ENCODE measurements at regions not wholly inside any gene's neighbourhood (a gene's known extent, or its start where the extent isn't known, plus 50 kb on each side); places are given as distances from the start of the nearest gene placed in this dataset.

DNA sequence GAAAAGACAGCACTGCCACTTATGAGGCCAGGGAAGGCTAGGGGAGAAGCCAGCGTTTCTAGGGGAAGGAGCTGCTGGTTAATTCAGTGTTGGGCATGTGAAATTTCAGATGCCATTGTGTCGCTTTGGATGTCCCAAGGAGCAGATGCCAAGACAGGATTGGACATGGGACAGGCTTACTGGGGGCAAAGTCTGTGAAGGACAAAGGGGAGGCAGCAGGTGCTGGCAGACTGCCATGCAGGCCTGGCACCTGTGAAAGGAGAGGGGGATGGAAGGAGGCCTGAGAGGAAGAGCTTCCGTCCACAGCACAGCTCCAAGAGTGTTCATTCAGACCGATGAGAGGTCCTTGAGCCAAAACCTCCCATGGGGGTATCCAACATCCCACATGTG, 255.5 kb upstream of the RPL38 start:
- TF ChIP-seq EZH2 (optimal IDR thresholded peaks at IDR 0.05; ENCODE audit: low read depth, low read length) (no peak), EZH2phosphoT487 (IDR thresholded peaks at IDR 0.05; ENCODE audit: low read length) (no peak)
- TF ChIP-seq, protein P1, sequence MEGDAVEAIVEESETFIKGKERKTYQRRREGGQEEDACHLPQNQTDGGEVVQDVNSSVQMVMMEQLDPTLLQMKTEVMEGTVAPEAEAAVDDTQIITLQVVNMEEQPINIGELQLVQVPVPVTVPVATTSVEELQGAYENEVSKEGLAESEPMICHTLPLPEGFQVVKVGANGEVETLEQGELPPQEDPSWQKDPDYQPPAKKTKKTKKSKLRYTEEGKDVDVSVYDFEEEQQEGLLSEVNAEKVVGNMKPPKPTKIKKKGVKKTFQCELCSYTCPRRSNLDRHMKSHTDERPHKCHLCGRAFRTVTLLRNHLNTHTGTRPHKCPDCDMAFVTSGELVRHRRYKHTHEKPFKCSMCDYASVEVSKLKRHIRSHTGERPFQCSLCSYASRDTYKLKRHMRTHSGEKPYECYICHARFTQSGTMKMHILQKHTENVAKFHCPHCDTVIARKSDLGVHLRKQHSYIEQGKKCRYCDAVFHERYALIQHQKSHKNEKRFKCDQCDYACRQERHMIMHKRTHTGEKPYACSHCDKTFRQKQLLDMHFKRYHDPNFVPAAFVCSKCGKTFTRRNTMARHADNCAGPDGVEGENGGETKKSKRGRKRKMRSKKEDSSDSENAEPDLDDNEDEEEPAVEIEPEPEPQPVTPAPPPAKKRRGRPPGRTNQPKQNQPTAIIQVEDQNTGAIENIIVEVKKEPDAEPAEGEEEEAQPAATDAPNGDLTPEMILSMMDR (IDR thresholded peaks at IDR 0.05; ENCODE audit: low read length): no peak

Measured in MM.1S (cell line).